ENCODE measurements at regions not wholly inside any gene's neighbourhood (a gene's known extent, or its start where the extent isn't known, plus 50 kb on each side); places are given as distances from the start of the nearest gene placed in this dataset.

DNA sequence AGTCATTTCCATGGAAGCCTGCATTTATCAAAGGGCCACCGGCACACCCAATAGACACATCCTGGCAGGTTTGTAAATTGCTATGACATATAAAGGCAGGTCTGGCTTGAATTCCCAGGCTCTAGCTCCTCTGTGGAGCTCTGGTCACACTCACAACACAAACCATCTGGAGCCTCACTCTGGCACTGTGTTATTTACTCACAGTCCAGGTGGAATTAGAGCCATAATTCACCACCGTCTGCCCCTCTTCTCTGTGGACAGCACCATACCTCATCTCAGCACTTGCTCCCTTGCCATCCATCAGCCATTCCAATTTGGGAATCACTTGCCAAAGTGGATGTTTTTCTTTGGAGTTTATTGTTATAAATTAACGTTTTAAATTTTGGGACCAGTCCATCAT is 84.3 kb upstream of the OSR1 start:
- H3K4me3 ChIP-seq (ENCODE audit: low read depth, low read length): no peak overlapping the region
- DNase-seq (ENCODE audit: low read depth): no peak
- TF ChIP-seq, protein P1, sequence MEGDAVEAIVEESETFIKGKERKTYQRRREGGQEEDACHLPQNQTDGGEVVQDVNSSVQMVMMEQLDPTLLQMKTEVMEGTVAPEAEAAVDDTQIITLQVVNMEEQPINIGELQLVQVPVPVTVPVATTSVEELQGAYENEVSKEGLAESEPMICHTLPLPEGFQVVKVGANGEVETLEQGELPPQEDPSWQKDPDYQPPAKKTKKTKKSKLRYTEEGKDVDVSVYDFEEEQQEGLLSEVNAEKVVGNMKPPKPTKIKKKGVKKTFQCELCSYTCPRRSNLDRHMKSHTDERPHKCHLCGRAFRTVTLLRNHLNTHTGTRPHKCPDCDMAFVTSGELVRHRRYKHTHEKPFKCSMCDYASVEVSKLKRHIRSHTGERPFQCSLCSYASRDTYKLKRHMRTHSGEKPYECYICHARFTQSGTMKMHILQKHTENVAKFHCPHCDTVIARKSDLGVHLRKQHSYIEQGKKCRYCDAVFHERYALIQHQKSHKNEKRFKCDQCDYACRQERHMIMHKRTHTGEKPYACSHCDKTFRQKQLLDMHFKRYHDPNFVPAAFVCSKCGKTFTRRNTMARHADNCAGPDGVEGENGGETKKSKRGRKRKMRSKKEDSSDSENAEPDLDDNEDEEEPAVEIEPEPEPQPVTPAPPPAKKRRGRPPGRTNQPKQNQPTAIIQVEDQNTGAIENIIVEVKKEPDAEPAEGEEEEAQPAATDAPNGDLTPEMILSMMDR (IDR thresholded peaks at IDR 0.05; ENCODE audit: insufficient read depth, low read length): no peak

DNA sequence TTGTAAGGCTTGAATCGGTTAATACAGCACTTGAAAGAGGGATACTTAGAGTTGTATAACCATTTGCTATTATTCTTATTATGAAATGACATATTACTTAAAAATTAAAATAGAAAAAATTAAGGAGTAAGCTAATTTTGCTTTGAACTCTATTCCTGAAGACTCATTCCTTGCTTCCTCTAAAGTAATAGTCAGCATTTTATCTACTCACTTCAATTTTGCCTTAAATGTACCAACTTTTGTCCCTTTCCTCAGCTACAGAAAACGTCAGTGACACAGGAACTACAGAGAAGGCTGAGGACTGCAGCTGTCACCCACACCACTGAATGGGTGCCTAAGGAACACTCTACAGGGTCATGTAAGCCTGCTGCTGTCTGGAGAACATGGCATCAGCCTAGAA is 80.7 kb upstream of the OSR1 start:
- no peak for DNase-seq (ENCODE audit: low read depth)
- no peak overlapping the region for H3K4me3 ChIP-seq (ENCODE audit: low read depth, low read length)
- TF ChIP-seq, protein P1 (IDR thresholded peaks at IDR 0.05; ENCODE audit: insufficient read depth, low read length): no peak

DNA sequence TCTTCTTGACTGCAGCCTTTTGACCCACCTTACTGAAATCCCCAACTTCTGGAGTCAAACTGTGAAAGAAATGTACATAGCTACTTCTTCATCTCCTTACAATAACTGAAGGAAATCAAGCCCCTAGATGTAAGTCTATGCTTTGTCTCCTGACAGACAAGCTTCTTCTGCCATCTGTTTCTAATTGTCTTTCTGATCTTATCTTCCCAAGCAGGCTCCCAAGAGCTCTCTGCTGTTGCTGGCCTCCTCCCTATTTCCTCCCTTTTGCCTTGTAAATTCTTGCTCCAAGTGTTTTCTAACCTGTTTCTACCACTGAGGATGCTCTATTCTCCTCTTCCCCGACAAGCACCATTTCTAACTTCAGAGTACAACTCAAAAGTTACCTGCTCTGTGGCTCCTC is 77.4 kb upstream of the OSR1 start:
- H3K4me3 ChIP-seq (ENCODE audit: low read depth, low read length): no peak overlapping the region
- TF ChIP-seq, protein P1 (IDR thresholded peaks at IDR 0.05; ENCODE audit: insufficient read depth, low read length): no peak
- DNase-seq (ENCODE audit: low read depth): peak; percentile 22

GRCh38 chr2:19434413-19434812 is 76.0 kb upstream of the OSR1 start:
- no peak for DNase-seq (ENCODE audit: low read depth)
- TF ChIP-seq, protein P1 (IDR thresholded peaks at IDR 0.05; ENCODE audit: insufficient read depth, low read length): no peak
- H3K4me3 ChIP-seq (ENCODE audit: low read depth, low read length): no peak overlapping the region

- no peak overlapping the region for H3K4me3 ChIP-seq (ENCODE audit: low read depth, low read length)
- TF ChIP-seq, protein P1 (IDR thresholded peaks at IDR 0.05; ENCODE audit: insufficient read depth, low read length): no peak
- peak; percentile 5 for DNase-seq (ENCODE audit: low read depth)
These were observed 68.5 kb upstream of the OSR1 start for GRCh38 chr2:19426941-19427340.

DNA sequence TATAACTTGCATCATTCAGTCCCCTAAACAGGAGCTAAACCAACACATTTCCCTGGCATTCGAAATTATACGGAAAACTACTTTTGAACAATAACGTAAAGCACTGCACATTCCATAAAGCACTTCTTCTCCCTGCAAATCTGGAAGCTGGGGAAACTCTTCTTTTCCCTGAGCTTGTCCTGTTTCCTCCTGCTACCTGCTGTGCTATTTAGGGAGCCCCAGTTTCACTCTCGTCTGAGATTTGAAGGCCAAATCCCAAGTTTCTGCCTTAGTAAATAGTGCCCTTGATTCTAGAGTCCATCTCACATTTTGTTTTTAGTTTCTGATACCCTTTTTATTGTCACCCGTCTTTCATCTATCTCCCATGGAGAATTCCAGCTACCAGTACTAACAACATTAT is 67.7 kb upstream of the OSR1 start:
- no peak overlapping the region for H3K4me3 ChIP-seq (ENCODE audit: low read depth, low read length)
- TF ChIP-seq, protein P1 (IDR thresholded peaks at IDR 0.05; ENCODE audit: insufficient read depth, low read length): no peak
- DNase-seq (ENCODE audit: low read depth): no peak

- TF ChIP-seq, protein P1 (IDR thresholded peaks at IDR 0.05; ENCODE audit: insufficient read depth, low read length): no peak
- DNase-seq (ENCODE audit: low read depth): peak; percentile 25
- H3K4me3 ChIP-seq (ENCODE audit: low read depth, low read length): no peak overlapping the region
These were observed 67.0 kb upstream of the OSR1 start for GRCh38 chr2:19425419-19425818.

All from fibroblast of the aortic adventitia (primary cell).